Stimulated activated naive CD4-positive, alpha-beta T cell (primary cell): ENCODE measurements at regions not wholly inside any gene's neighbourhood (a gene's known extent, or its start where the extent isn't known, plus 50 kb on each side); places are given as distances from the start of the nearest gene placed in this dataset.

ENCODE experiments used
- DNase-seq, 6 experiments: peaks; one replicate each; lab custom pipeline; 2025; lab: John Stamatoyannopoulos, UW

- DNase-seq: no peak
These were observed 197.9 kb downstream of the OTOR start for GRCh38 chr20:16946097-16946496.

GRCh38 chr20:16947479-16947878, 199.3 kb downstream of the OTOR start:
- no peak for DNase-seq

GRCh38 chr20:16951876-16952275, 203.7 kb downstream of the OTOR start:
- no peak for DNase-seq

- no peak for DNase-seq
These were observed 204.8 kb downstream of the OTOR start for GRCh38 chr20:16952965-16953364.

- no peak for DNase-seq
These were observed 205.7 kb downstream of the OTOR start for GRCh38 chr20:16953858-16954257.

GRCh38 chr20:16955462-16955861, 207.3 kb downstream of the OTOR start:
- DNase-seq: no peak

- DNase-seq: no peak
These were observed 207.8 kb downstream of the OTOR start for GRCh38 chr20:16955971-16956370.

- DNase-seq: no peak
These were observed 217.2 kb downstream of the OTOR start for GRCh38 chr20:16965401-16965800.

- DNase-seq: no peak
These were observed 218.2 kb downstream of the OTOR start for GRCh38 chr20:16966276-16966880.

- DNase-seq: no peak
These were observed 219.9 kb downstream of the OTOR start for GRCh38 chr20:16968099-16968498.

GRCh38 chr20:16970776-16971175, 222.6 kb downstream of the OTOR start:
- no peak for DNase-seq

GRCh38 chr20:16974080-16974854, 226.1 kb downstream of the OTOR start:
- no peak for DNase-seq

GRCh38 chr20:16974855-16975162, 226.7 kb downstream of the OTOR start:
- no peak for DNase-seq

- no peak for DNase-seq
These were observed 227.5 kb downstream of the OTOR start for GRCh38 chr20:16975682-16976081.

GRCh38 chr20:16978497-16978896, 230.3 kb downstream of the OTOR start:
- no peak for DNase-seq

- DNase-seq: no peak
These were observed 234.1 kb downstream of the OTOR start for GRCh38 chr20:16982091-16982726.

GRCh38 chr20:16984481-16984880, 236.3 kb downstream of the OTOR start:
- DNase-seq: no peak

- DNase-seq: no peak
These were observed 223.5 kb upstream of the PCSK2 start for GRCh38 chr20:17003170-17003870.

GRCh38 chr20:17010181-17010580, 216.7 kb upstream of the PCSK2 start:
- no peak for DNase-seq

- DNase-seq: no peak
These were observed 214.2 kb upstream of the PCSK2 start for GRCh38 chr20:17012546-17013226.

GRCh38 chr20:17014217-17014616, 212.6 kb upstream of the PCSK2 start:
- no peak for DNase-seq

GRCh38 chr20:17014756-17015366, 212.0 kb upstream of the PCSK2 start:
- no peak for DNase-seq
